ENCODE measurements at regions not wholly inside any gene's neighbourhood (a gene's known extent, or its start where the extent isn't known, plus 50 kb on each side); places are given as distances from the start of the nearest gene placed in this dataset.

- Mint-ChIP-seq H3K27me3 (no peaks in the 10 kb centered on the region), H3K4me3 (no peak overlapping the region), H3K9me3 (ENCODE audit: insufficient read depth) (no peaks in the 10 kb centered on the region), H3K4me1 (no peaks in the 10 kb centered on the region), H3K27ac (no peak overlapping the region)
- Histone ChIP-seq H3K27me3 (replicated peaks in 1 of 4; ENCODE audit: control extremely low read depth in 1 of 4, control insufficient read depth in 3 of 4, insufficient read depth in 4 of 4, low read length in 3 of 4) (no peaks in the 10 kb centered on the region), H3K4me3 (ENCODE audit: control extremely low read depth in 1 of 5, extremely low read depth in 1 of 5, insufficient read depth in 1 of 5, low read depth in 2 of 5, low read length in 4 of 5) (no peak overlapping the region), H3K9ac (ENCODE audit: low read length) (no peak overlapping the region), H3K4me2 (replicated peaks; ENCODE audit: low read depth, low read length, poor library complexity, severe bottlenecking) (no peak overlapping the region), H3K36me3 (replicated peaks in 1 of 2; ENCODE audit: control extremely low read depth in 1 of 2, control insufficient read depth in 1 of 2, extremely low read depth in 1 of 2, insufficient read depth in 2 of 2, low read length in 1 of 2) (no peaks in the 10 kb centered on the region), H3K4me1 (ENCODE audit: control insufficient read depth in 2 of 2, insufficient read depth in 2 of 2, low read length in 2 of 2) (no peaks in the 10 kb centered on the region), H2AFZ (ENCODE audit: insufficient read depth, low read depth, low read length, poor library complexity, severe bottlenecking) (no peak overlapping the region), H3K79me2 (ENCODE audit: control insufficient read depth, insufficient read depth, low read length) (no peaks in the 10 kb centered on the region), H4K20me1 (ENCODE audit: control insufficient read depth, insufficient read depth, low read length, poor library complexity, severe bottlenecking) (no peaks in the 10 kb centered on the region), H3K27ac (ENCODE audit: low read length in 2 of 2) (no peak overlapping the region), H3K9me3 (ENCODE audit: control extremely low read depth in 1 of 3, control insufficient read depth in 2 of 3, insufficient read depth in 1 of 3, low read length in 2 of 3) (no peaks in the 10 kb centered on the region)
- ChIA-PET POLR2A (no interaction called here), CTCF (no interaction called here)
- WGBS (ENCODE audit: insufficient coverage) = no CpG with 5 or more reads among the region's 2 CpGs
- intact Hi-C loops (cut with micrococcal nuclease) = no loop called here
- no peak for DNase-seq
- ATAC-seq (ENCODE audit: low read depth) = no peak
- no peak for TF ChIP-seq CTCF (IDR thresholded peaks at IDR 0.05)
- TF ChIP-seq EZH2 (IDR thresholded peaks at IDR 0.05; ENCODE audit: borderline replicate concordance, insufficient read depth, low read depth, low read length, poor library complexity, severe bottlenecking) = no peak
Observed at GRCh38 chr20:22819784-22820183, 215.3 kb upstream of the SSTR4 start.

- no peaks in the 10 kb centered on the region for H3K79me2 ChIP-seq (ENCODE audit: control insufficient read depth, insufficient read depth, low read length)
- no peaks in the 10 kb centered on the region for H3K36me3 ChIP-seq (replicated peaks in 1 of 2; ENCODE audit: control extremely low read depth in 1 of 2, control insufficient read depth in 1 of 2, extremely low read depth in 1 of 2, insufficient read depth in 2 of 2, low read length in 1 of 2)
- no peak overlapping the region for H3K4me3 Mint-ChIP-seq
- ATAC-seq (ENCODE audit: low read depth) = no peak
- no peak overlapping the region for H3K27ac ChIP-seq (ENCODE audit: low read length in 2 of 2)
- no peak overlapping the region for H2AFZ ChIP-seq (ENCODE audit: insufficient read depth, low read depth, low read length, poor library complexity, severe bottlenecking)
- H3K4me1 ChIP-seq (ENCODE audit: control insufficient read depth in 2 of 2, insufficient read depth in 2 of 2, low read length in 2 of 2) = no peaks in the 10 kb centered on the region
- TF ChIP-seq CTCF (IDR thresholded peaks at IDR 0.05) (no peak), EZH2 (IDR thresholded peaks at IDR 0.05; ENCODE audit: borderline replicate concordance, insufficient read depth, low read depth, low read length, poor library complexity, severe bottlenecking) (no peak)
- CTCF ChIA-PET = no interaction called here
- H3K4me3 ChIP-seq (ENCODE audit: control extremely low read depth in 1 of 5, extremely low read depth in 1 of 5, insufficient read depth in 1 of 5, low read depth in 2 of 5, low read length in 4 of 5) = no peak overlapping the region
- DNase-seq = no peak
- no peaks in the 10 kb centered on the region for H3K27me3 Mint-ChIP-seq
- H3K27me3 ChIP-seq (replicated peaks in 1 of 4; ENCODE audit: control extremely low read depth in 1 of 4, control insufficient read depth in 3 of 4, insufficient read depth in 4 of 4, low read length in 3 of 4) = no peaks in the 10 kb centered on the region
- no peak overlapping the region for H3K9ac ChIP-seq (ENCODE audit: low read length)
- H3K4me2 ChIP-seq (replicated peaks; ENCODE audit: low read depth, low read length, poor library complexity, severe bottlenecking) = no peak overlapping the region
- no peaks in the 10 kb centered on the region for H3K4me1 Mint-ChIP-seq
- H3K9me3 ChIP-seq (ENCODE audit: control extremely low read depth in 1 of 3, control insufficient read depth in 2 of 3, insufficient read depth in 1 of 3, low read length in 2 of 3) = no peaks in the 10 kb centered on the region
- H4K20me1 ChIP-seq (ENCODE audit: control insufficient read depth, insufficient read depth, low read length, poor library complexity, severe bottlenecking) = no peaks in the 10 kb centered on the region
- POLR2A ChIA-PET = no interaction called here
- H3K27ac Mint-ChIP-seq = no peak overlapping the region
- WGBS (ENCODE audit: insufficient coverage) = 95% methylated on average over 5 of the region's 7 CpGs
- no peaks in the 10 kb centered on the region for H3K9me3 Mint-ChIP-seq (ENCODE audit: insufficient read depth)
- intact Hi-C loops (cut with micrococcal nuclease) = no loop called here
Observed at GRCh38 chr20:22821081-22821727, 213.9 kb upstream of the SSTR4 start.
